ENCODE measurements at regions not wholly inside any gene's neighbourhood (a gene's known extent, or its start where the extent isn't known, plus 50 kb on each side); places are given as distances from the start of the nearest gene placed in this dataset.

GRCh38 chr12:126354633-126355032 is 1289.4 kb downstream of the AACS start:
- no peak for TF ChIP-seq CTCF (IDR thresholded peaks at IDR 0.05)
- Mint-ChIP-seq H3K4me1 (ENCODE audit: low read depth) (no peaks in the 10 kb centered on the region), H3K9me3 (peaks cover 42% of the 10 kb centered on the region), H3K27ac (no peak overlapping the region), H3K4me3 (no peak overlapping the region), H3K27me3 (ENCODE audit: insufficient read depth) (peaks cover 3% of the 10 kb centered on the region; the same call in 1 of the 2 replicates), H3K36me3 (ENCODE audit: low read depth) (no peaks in the 10 kb centered on the region)
- DNase-seq = no peak

GRCh38 chr12:126355346-126355745 is 1290.1 kb downstream of the AACS start:
- Mint-ChIP-seq H3K36me3 (ENCODE audit: low read depth) (no peaks in the 10 kb centered on the region), H3K27me3 (ENCODE audit: insufficient read depth) (peaks cover 3% of the 10 kb centered on the region; the same call in 1 of the 2 replicates), H3K4me3 (no peak overlapping the region), H3K4me1 (ENCODE audit: low read depth) (no peaks in the 10 kb centered on the region), H3K27ac (no peak overlapping the region), H3K9me3 (peaks cover 38% of the 10 kb centered on the region)
- no peak for TF ChIP-seq CTCF (IDR thresholded peaks at IDR 0.05)
- no peak for DNase-seq

- Mint-ChIP-seq H3K4me1 (ENCODE audit: low read depth) (no peaks in the 10 kb centered on the region), H3K4me3 (no peak overlapping the region), H3K27me3 (ENCODE audit: insufficient read depth) (peaks cover 2% of the 10 kb centered on the region; the same call in 1 of the 2 replicates), H3K36me3 (ENCODE audit: low read depth) (no peaks in the 10 kb centered on the region), H3K9me3 (peaks cover 21% of the 10 kb centered on the region), H3K27ac (no peak overlapping the region)
- TF ChIP-seq CTCF (IDR thresholded peaks at IDR 0.05) = no peak
- DNase-seq = no peak
These were observed 1293.6 kb downstream of the AACS start for GRCh38 chr12:126358806-126359205.

- Mint-ChIP-seq H3K4me3 (no peak overlapping the region), H3K36me3 (ENCODE audit: low read depth) (no peaks in the 10 kb centered on the region), H3K27ac (no peak overlapping the region), H3K27me3 (ENCODE audit: insufficient read depth) (peaks cover 2% of the 10 kb centered on the region; the same call in 1 of the 2 replicates), H3K9me3 (peaks cover 21% of the 10 kb centered on the region), H3K4me1 (ENCODE audit: low read depth) (no peaks in the 10 kb centered on the region)
- no peak for TF ChIP-seq CTCF (IDR thresholded peaks at IDR 0.05)
- no peak for DNase-seq
These were observed 1294.0 kb downstream of the AACS start for GRCh38 chr12:126359216-126359615.

- Mint-ChIP-seq H3K4me3 (no peak overlapping the region), H3K27ac (no peak overlapping the region), H3K9me3 (peaks cover 21% of the 10 kb centered on the region), H3K36me3 (ENCODE audit: low read depth) (no peaks in the 10 kb centered on the region), H3K4me1 (ENCODE audit: low read depth) (no peaks in the 10 kb centered on the region), H3K27me3 (ENCODE audit: insufficient read depth) (peaks cover 2% of the 10 kb centered on the region; the same call in 1 of the 2 replicates)
- TF ChIP-seq CTCF (IDR thresholded peaks at IDR 0.05) = no peak
- no peak for DNase-seq
These were observed 1296.6 kb downstream of the AACS start for GRCh38 chr12:126361804-126362203.

GRCh38 chr12:126362493-126362892 is 1297.3 kb downstream of the AACS start:
- H3K27ac Mint-ChIP-seq = no peak overlapping the region
- H3K4me3 Mint-ChIP-seq = no peak overlapping the region
- no peak for TF ChIP-seq CTCF (IDR thresholded peaks at IDR 0.05)
- H3K27me3 Mint-ChIP-seq (ENCODE audit: insufficient read depth) = peaks cover 2% of the 10 kb centered on the region; the same call in 1 of the 2 replicates
- no peak for DNase-seq
- H3K4me1 Mint-ChIP-seq (ENCODE audit: low read depth) = no peaks in the 10 kb centered on the region
- H3K36me3 Mint-ChIP-seq (ENCODE audit: low read depth) = no peaks in the 10 kb centered on the region
- peaks cover 15% of the 10 kb centered on the region for H3K9me3 Mint-ChIP-seq
